Esophagus squamous epithelium (tissue), 5 donors: ENCODE measurements at regions not wholly inside any gene's neighbourhood (a gene's known extent, or its start where the extent isn't known, plus 50 kb on each side); places are given as distances from the start of the nearest gene placed in this dataset.

ENCODE experiments used
- DNase-seq: peaks from one replicate; lab custom pipeline; 2025; lab: John Stamatoyannopoulos, UW
- H3K27ac ChIP-seq, 4 donors: fragments of 200-600 bp; sonication (generic); one replicate each; pipeline ENCODE4 v1.5.1; 2016 to 2019; ENCODE audit warnings: mild to moderate bottlenecking in 1 of 4
- H3K27me3 ChIP-seq, 4 donors: fragments of 200-600 bp; sonication (generic); 1 replicate in 3 of 4; 2 replicates in 1 of 4; pipeline versions ENCODE4 v1.5.1 to v1.6.0; 2017 to 2021; ENCODE audit warnings: antibody characterized with exemption in 1 of 4
- H3K36me3 ChIP-seq, 3 donors: fragments of 200-600 bp; sonication (generic); one replicate each; pipeline ENCODE4 v1.5.1; 2016 to 2019
- H3K4me1 ChIP-seq, 3 donors: fragments of 200-600 bp; sonication (generic); one replicate each; pipeline ENCODE4 v1.5.1; 2017 to 2019
- H3K4me3 ChIP-seq, 4 donors: fragments of 200-600 bp; sonication (generic); 1 replicate in 3 of 4; 2 replicates in 1 of 4; pipeline ENCODE4 v1.5.1; 2016 to 2019; ENCODE audit warnings: mild to moderate bottlenecking in 2 of 4, moderate library complexity in 1 of 4
- H3K9me3 ChIP-seq, 3 donors: fragments of 200-600 bp; sonication (generic); one replicate each; pipeline ENCODE4 v1.5.1; 2016 to 2019
- CTCF ChIP-seq, 6 experiments: fragments of 450-650 bp in 4 of 6; fragments of 200-600 bp in 2 of 6; sonication (generic) in 2 of 6; IDR thresholded peaks; one replicate each; pipeline ENCODE4 v1.5.1; 2016 to 2019; ENCODE audit warnings: antibody characterized with exemption in 6 of 6, mild to moderate bottlenecking in 4 of 6, moderate library complexity in 4 of 6
- POLR2A ChIP-seq, 4 donors: fragments of 450-650 bp; IDR thresholded peaks; one replicate each; pipeline ENCODE4 v1.6.1; 2017; ENCODE audit warnings: antibody characterized with exemption in 4 of 4, mild to moderate bottlenecking in 4 of 4, moderate library complexity in 3 of 4
- WGBS, 2 donors: methylation state at CpG; one replicate each; pipeline ENCODE4 v1.1.5; 2018; 5-methylcytosine and 5-hydroxymethylcytosine counted together
- intact Hi-C: fragments of 100-400 bp; cut with DNase I; formaldehyde crosslinking; loops from one replicate; pipeline ENCODE4 v1.15.0; 2022
- donor health status: DM: yes; HTN: yes; CAD: no.

GRCh38 chr14:51520087-51520486 lies 131.6 kb upstream of the FRMD6 start:
- H3K9me3 ChIP-seq: no peaks in the 10 kb centered on the region
- no peaks in the 10 kb centered on the region for H3K27me3 ChIP-seq
- H3K4me3 ChIP-seq: no peak overlapping the region
- 33 to 59% methylated on average over 1 of the region's 1 CpG for WGBS, 2 donors
- no peak for DNase-seq
- TF ChIP-seq CTCF (IDR thresholded peaks at IDR 0.05) (no peak), POLR2A (IDR thresholded peaks at IDR 0.05) (no peak)
- H3K4me1 ChIP-seq: peaks cover 0 to 38% (median 0%) of the 10 kb centered on the region in 3 donors
- peaks cover 0 to 3% (median 0%) of the 10 kb centered on the region in 3 donors for H3K36me3 ChIP-seq
- no peak overlapping the region for H3K27ac ChIP-seq
- intact Hi-C loops: no loop called here

GRCh38 chr14:51521764-51522163 lies 129.9 kb upstream of the FRMD6 start:
- Histone ChIP-seq H3K27ac (no peak overlapping the region), H3K27me3 (no peaks in the 10 kb centered on the region), H3K36me3 (peaks cover 0 to 3% (median 0%) of the 10 kb centered on the region in 3 donors), H3K4me1 (peaks cover 0 to 39% (median 0%) of the 10 kb centered on the region in 3 donors), H3K9me3 (no peaks in the 10 kb centered on the region), H3K4me3 (no peak overlapping the region)
- TF ChIP-seq CTCF (IDR thresholded peaks at IDR 0.05): no peak
- no peak for TF ChIP-seq POLR2A (IDR thresholded peaks at IDR 0.05)
- intact Hi-C loops: no loop called here
- no peak for DNase-seq

GRCh38 chr14:51523243-51523642 lies 128.5 kb upstream of the FRMD6 start:
- intact Hi-C loops: no loop called here
- H3K27me3 ChIP-seq: no peaks in the 10 kb centered on the region
- no peaks in the 10 kb centered on the region for H3K9me3 ChIP-seq
- 85 to 91% methylated on average over 4 of the region's 4 CpGs for WGBS, 2 donors
- H3K36me3 ChIP-seq: peaks cover 0 to 9% (median 0%) of the 10 kb centered on the region in 3 donors
- DNase-seq: no peak
- peaks cover 0 to 35% (median 0%) of the 10 kb centered on the region in 3 donors for H3K4me1 ChIP-seq
- no peak overlapping the region for H3K4me3 ChIP-seq
- TF ChIP-seq CTCF (IDR thresholded peaks at IDR 0.05): no peak
- TF ChIP-seq POLR2A (IDR thresholded peaks at IDR 0.05): no peak
- H3K27ac ChIP-seq: no peak overlapping the region

- intact Hi-C loops: no loop called here
- Histone ChIP-seq H3K27ac (no peak overlapping the region), H3K36me3 (peaks cover 0 to 20% (median 0%) of the 10 kb centered on the region in 3 donors), H3K27me3 (no peaks in the 10 kb centered on the region), H3K4me3 (no peak overlapping the region), H3K4me1 (peaks cover 0 to 28% (median 0%) of the 10 kb centered on the region in 3 donors), H3K9me3 (no peaks in the 10 kb centered on the region)
- 89 to 93% methylated on average over 2 to 3 of the region's 3 CpGs for WGBS, 2 donors
- DNase-seq: no peak
- TF ChIP-seq POLR2A (IDR thresholded peaks at IDR 0.05): no peak
Observed at GRCh38 chr14:51525739-51526138, 126.0 kb upstream of the FRMD6 start.

- intact Hi-C loops: no loop called here
- no peak for TF ChIP-seq CTCF (IDR thresholded peaks at IDR 0.05)
- TF ChIP-seq POLR2A (IDR thresholded peaks at IDR 0.05): no peak
- no peak overlapping the region for H3K4me3 ChIP-seq
- peaks cover 0 to 28% (median 0%) of the 10 kb centered on the region in 3 donors for H3K4me1 ChIP-seq
- DNase-seq: no peak
- no peaks in the 10 kb centered on the region for H3K27me3 ChIP-seq
- 25 to 30% methylated on average over 2 of the region's 2 CpGs for WGBS, 2 donors
- no peak overlapping the region for H3K27ac ChIP-seq
- no peaks in the 10 kb centered on the region for H3K9me3 ChIP-seq
- H3K36me3 ChIP-seq: peaks cover 0 to 20% (median 0%) of the 10 kb centered on the region in 3 donors
Observed at GRCh38 chr14:51527073-51527472, 124.6 kb upstream of the FRMD6 start.

GRCh38 chr14:51529736-51530135 lies 122.0 kb upstream of the FRMD6 start:
- Histone ChIP-seq H3K27ac (no peak overlapping the region), H3K4me1 (peaks cover 0 to 47% (median 14%) of the 10 kb centered on the region in 3 donors), H3K9me3 (no peaks in the 10 kb centered on the region), H3K36me3 (peaks cover 0 to 17% (median 0%) of the 10 kb centered on the region in 3 donors), H3K4me3 (no peak overlapping the region), H3K27me3 (no peaks in the 10 kb centered on the region)
- TF ChIP-seq POLR2A (IDR thresholded peaks at IDR 0.05) (no peak), CTCF (IDR thresholded peaks at IDR 0.05) (no peak)
- no peak for DNase-seq
- intact Hi-C loops: no loop called here
- 54 to 59% methylated on average over 1 of the region's 1 CpG for WGBS, 2 donors
